ENCODE measurements at regions not wholly inside any gene's neighbourhood (a gene's known extent, or its start where the extent isn't known, plus 50 kb on each side); places are given as distances from the start of the nearest gene placed in this dataset.

GRCh38 chr1:4113897-4114296 is 213.8 kb upstream of the C1orf174 start:
- no peak overlapping the region for H3K27ac ChIP-seq (ENCODE audit: low read depth in 2 of 2, low read length in 2 of 2)
- H3K9me3 ChIP-seq (ENCODE audit: control insufficient read depth in 2 of 3, insufficient read depth in 1 of 3, low read length in 3 of 3) = no peaks in the 10 kb centered on the region
- H3K4me1 ChIP-seq (ENCODE audit: control insufficient read depth in 2 of 3, insufficient read depth in 2 of 3, low read depth in 1 of 3, low read length in 3 of 3) = no peaks in the 10 kb centered on the region
- H3K9ac ChIP-seq (ENCODE audit: low read length in 3 of 3) = no peak overlapping the region
- no peaks in the 10 kb centered on the region for H3K36me3 ChIP-seq (ENCODE audit: control insufficient read depth in 2 of 3, insufficient read depth in 3 of 3, low read length in 3 of 3)
- DNase-seq (no peak), FAIRE-seq (no peak)
- H3K4me3 ChIP-seq (ENCODE audit: low read length in 3 of 3) = no peak overlapping the region
- H3K27me3 ChIP-seq (ENCODE audit: control insufficient read depth, insufficient read depth, low read length) = no peaks in the 10 kb centered on the region
- intact Hi-C loops (cut with DNase I) = no loop called here
- no peak for TF ChIP-seq CTCF (IDR thresholded peaks at IDR 0.05; ENCODE audit: borderline replicate concordance, extremely low read depth, insufficient read depth)

DNA sequence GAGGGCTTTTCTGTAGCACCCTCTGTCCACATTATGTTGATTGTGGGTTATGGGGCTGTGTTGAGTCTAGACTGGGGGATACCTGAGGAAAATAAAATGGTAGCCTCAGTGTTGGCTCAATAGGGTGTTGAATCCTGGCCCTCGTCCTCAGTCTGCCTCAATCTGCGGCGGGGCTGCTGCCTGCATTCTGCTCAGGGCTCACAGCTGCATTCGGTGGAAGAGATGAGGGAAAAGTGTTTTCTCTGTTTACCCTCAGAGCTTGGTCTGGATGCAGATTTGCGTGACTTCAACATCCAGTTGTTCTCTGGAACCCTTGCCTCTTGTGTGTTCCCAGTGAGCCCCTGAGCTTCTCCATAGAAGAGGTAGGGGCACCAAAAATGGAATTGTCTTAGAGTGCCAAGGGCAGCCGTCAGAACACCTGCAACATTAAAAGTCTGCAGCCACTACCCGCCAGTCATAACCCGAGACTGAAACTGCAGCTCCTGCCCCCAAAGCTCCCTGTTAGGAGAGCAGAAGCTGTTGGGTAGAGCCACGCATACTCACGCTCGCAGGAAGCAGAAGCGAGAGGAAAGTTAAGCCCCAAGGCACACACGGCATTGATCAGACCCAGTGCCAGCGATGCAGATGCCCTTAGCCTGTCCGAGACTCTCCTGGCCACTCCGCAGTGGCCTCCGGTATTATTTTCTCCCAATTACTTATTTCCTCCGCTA is 215.3 kb upstream of the C1orf174 start:
- FAIRE-seq (no peak), DNase-seq (no peak)
- H3K9me3 ChIP-seq (ENCODE audit: control insufficient read depth in 2 of 3, insufficient read depth in 1 of 3, low read length in 3 of 3) = no peaks in the 10 kb centered on the region
- no peaks in the 10 kb centered on the region for H3K36me3 ChIP-seq (ENCODE audit: control insufficient read depth in 2 of 3, insufficient read depth in 3 of 3, low read length in 3 of 3)
- H3K4me3 ChIP-seq (ENCODE audit: low read length in 3 of 3) = no peak overlapping the region
- H3K27me3 ChIP-seq (ENCODE audit: control insufficient read depth, insufficient read depth, low read length) = no peaks in the 10 kb centered on the region
- H3K4me1 ChIP-seq (ENCODE audit: control insufficient read depth in 2 of 3, insufficient read depth in 2 of 3, low read depth in 1 of 3, low read length in 3 of 3) = no peaks in the 10 kb centered on the region
- intact Hi-C loops (cut with DNase I) = no loop called here
- no peak overlapping the region for H3K27ac ChIP-seq (ENCODE audit: low read depth in 2 of 2, low read length in 2 of 2)
- H3K9ac ChIP-seq (ENCODE audit: low read length in 3 of 3) = no peak overlapping the region
- TF ChIP-seq CTCF (IDR thresholded peaks at IDR 0.05; ENCODE audit: borderline replicate concordance, extremely low read depth, insufficient read depth) = no peak

DNA sequence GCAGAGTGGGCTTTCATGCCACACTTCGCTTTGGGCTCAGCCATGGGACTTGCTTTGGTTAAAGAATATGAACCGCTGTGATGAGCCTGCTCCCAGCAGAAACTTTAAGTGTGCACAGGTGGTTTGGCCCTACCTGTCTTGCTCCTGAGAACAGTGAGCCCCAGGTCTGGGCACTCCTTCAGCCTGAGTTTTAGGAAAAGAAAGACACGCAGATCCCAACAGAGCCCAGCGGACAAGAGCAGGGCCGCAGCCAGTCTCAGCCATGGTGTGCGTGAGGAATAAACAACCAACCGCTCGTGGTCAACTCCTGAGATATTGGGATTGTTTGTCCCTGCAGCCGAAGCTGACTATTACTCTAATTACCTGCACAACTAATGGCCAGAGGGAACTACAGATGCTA is 217.1 kb upstream of the C1orf174 start:
- intact Hi-C loops (cut with DNase I) = no loop called here
- no peak for FAIRE-seq
- DNase-seq = no peak

More for the DNA sequence above, 217.1 kb upstream of the C1orf174 start:
- Histone ChIP-seq H3K9me3 (ENCODE audit: control insufficient read depth in 2 of 3, insufficient read depth in 1 of 3, low read length in 3 of 3) (no peaks in the 10 kb centered on the region), H3K36me3 (ENCODE audit: control insufficient read depth in 2 of 3, insufficient read depth in 3 of 3, low read length in 3 of 3) (no peaks in the 10 kb centered on the region), H3K27me3 (ENCODE audit: control insufficient read depth, insufficient read depth, low read length) (no peaks in the 10 kb centered on the region), H3K4me3 (ENCODE audit: low read length in 3 of 3) (no peak overlapping the region), H3K4me1 (ENCODE audit: control insufficient read depth in 2 of 3, insufficient read depth in 2 of 3, low read depth in 1 of 3, low read length in 3 of 3) (no peaks in the 10 kb centered on the region), H3K27ac (ENCODE audit: low read depth in 2 of 2, low read length in 2 of 2) (no peak overlapping the region), H3K9ac (ENCODE audit: low read length in 3 of 3) (no peak overlapping the region)
- TF ChIP-seq CTCF (IDR thresholded peaks at IDR 0.05; ENCODE audit: borderline replicate concordance, extremely low read depth, insufficient read depth) = no peak

Data from kidney (tissue), 13 donors.